ENCODE measurements at regions not wholly inside any gene's neighbourhood (a gene's known extent, or its start where the extent isn't known, plus 50 kb on each side); places are given as distances from the start of the nearest gene placed in this dataset.

GRCh38 chr4:14583752-14584151 lies 418.5 kb upstream of the CPEB2 start:
- Mint-ChIP-seq H3K9me3 (peaks cover 1 to 15% (median 4%) of the 10 kb centered on the region in 6 donors), H3K36me3 (no peaks in the 10 kb centered on the region), H3K4me3 (no peak overlapping the region), H3K27ac (no peak overlapping the region), H3K27me3 (ENCODE audit: low read depth in 3 of 3) (peaks cover 2% of the 10 kb centered on the region in 3 donors), H3K4me1 (no peaks in the 10 kb centered on the region)
- no peak for DNase-seq

- Mint-ChIP-seq H3K9me3 (peaks cover 0 to 22% (median 7%) of the 10 kb centered on the region in 6 donors), H3K27ac (no peak overlapping the region), H3K36me3 (no peaks in the 10 kb centered on the region), H3K27me3 (ENCODE audit: low read depth in 3 of 3) (peaks cover 0 to 2% (median 0%) of the 10 kb centered on the region in 3 donors), H3K4me3 (no peak overlapping the region), H3K4me1 (no peaks in the 10 kb centered on the region)
- no peak for DNase-seq
These were observed 409.3 kb upstream of the CPEB2 start for GRCh38 chr4:14592950-14593349.

GRCh38 chr4:14596028-14596427 lies 406.3 kb upstream of the CPEB2 start:
- H3K27me3 Mint-ChIP-seq (ENCODE audit: low read depth in 3 of 3): peaks cover 0 to 2% (median 1%) of the 10 kb centered on the region in 3 donors
- no peak overlapping the region for H3K4me3 Mint-ChIP-seq
- H3K9me3 Mint-ChIP-seq: peaks cover 0 to 28% (median 6%) of the 10 kb centered on the region in 6 donors
- H3K27ac Mint-ChIP-seq: no peak overlapping the region
- H3K4me1 Mint-ChIP-seq: no peaks in the 10 kb centered on the region
- no peak for DNase-seq
- H3K36me3 Mint-ChIP-seq: no peaks in the 10 kb centered on the region

- H3K4me1 Mint-ChIP-seq: no peaks in the 10 kb centered on the region
- H3K9me3 Mint-ChIP-seq: peaks cover 0 to 28% (median 6%) of the 10 kb centered on the region in 6 donors
- H3K27me3 Mint-ChIP-seq (ENCODE audit: low read depth in 3 of 3): peaks cover 0 to 2% (median 2%) of the 10 kb centered on the region in 3 donors
- no peak overlapping the region for H3K4me3 Mint-ChIP-seq
- H3K27ac Mint-ChIP-seq: no peak overlapping the region
- no peak for DNase-seq
- no peaks in the 10 kb centered on the region for H3K36me3 Mint-ChIP-seq
These were observed 405.8 kb upstream of the CPEB2 start for GRCh38 chr4:14596437-14596836.

GRCh38 chr4:14596904-14597303 lies 405.4 kb upstream of the CPEB2 start:
- no peak for DNase-seq
- Mint-ChIP-seq H3K4me3 (no peak overlapping the region), H3K27ac (no peak overlapping the region), H3K9me3 (peaks cover 0 to 28% (median 6%) of the 10 kb centered on the region in 6 donors), H3K36me3 (no peaks in the 10 kb centered on the region), H3K4me1 (no peaks in the 10 kb centered on the region), H3K27me3 (ENCODE audit: low read depth in 3 of 3) (peaks cover 0 to 2% (median 2%) of the 10 kb centered on the region in 3 donors)

- Mint-ChIP-seq H3K27me3 (ENCODE audit: low read depth in 3 of 3) (peaks cover 2% of the 10 kb centered on the region in 3 donors), H3K36me3 (peaks cover 3 to 7% (median 5%) of the 10 kb centered on the region in 3 donors), H3K9me3 (peaks cover 0 to 22% (median 1%) of the 10 kb centered on the region in 6 donors), H3K4me1 (no peaks in the 10 kb centered on the region), H3K4me3 (no peak overlapping the region), H3K27ac (no peak overlapping the region)
- no peak for DNase-seq
These were observed 400.1 kb upstream of the CPEB2 start for GRCh38 chr4:14602206-14602605.

- DNase-seq: no peak
- Mint-ChIP-seq H3K9me3 (peaks cover 0 to 26% (median 2%) of the 10 kb centered on the region in 6 donors), H3K4me3 (no peak overlapping the region), H3K4me1 (no peaks in the 10 kb centered on the region), H3K27ac (no peak overlapping the region), H3K27me3 (ENCODE audit: low read depth in 3 of 3) (peaks cover 0 to 2% (median 0%) of the 10 kb centered on the region in 3 donors), H3K36me3 (peaks cover 3 to 7% (median 5%) of the 10 kb centered on the region in 3 donors)
These were observed 395.3 kb upstream of the CPEB2 start for GRCh38 chr4:14607001-14607400.

GRCh38 chr4:14607578-14607977 lies 394.7 kb upstream of the CPEB2 start:
- peaks cover 0 to 2% (median 0%) of the 10 kb centered on the region in 3 donors for H3K27me3 Mint-ChIP-seq (ENCODE audit: low read depth in 3 of 3)
- peaks cover 0 to 20% (median 2%) of the 10 kb centered on the region in 6 donors for H3K9me3 Mint-ChIP-seq
- peaks cover 3 to 7% (median 5%) of the 10 kb centered on the region in 3 donors for H3K36me3 Mint-ChIP-seq
- DNase-seq: no peak
- no peak overlapping the region for H3K27ac Mint-ChIP-seq
- no peak overlapping the region for H3K4me3 Mint-ChIP-seq
- no peaks in the 10 kb centered on the region for H3K4me1 Mint-ChIP-seq

- Mint-ChIP-seq H3K9me3 (peaks cover 0 to 25% (median 3%) of the 10 kb centered on the region in 6 donors), H3K36me3 (peaks cover 3 to 7% (median 5%) of the 10 kb centered on the region in 3 donors), H3K4me1 (no peaks in the 10 kb centered on the region), H3K4me3 (no peak overlapping the region), H3K27me3 (ENCODE audit: low read depth in 3 of 3) (peaks cover 0 to 2% (median 0%) of the 10 kb centered on the region in 3 donors), H3K27ac (no peak overlapping the region)
- DNase-seq: no peak
These were observed 393.7 kb upstream of the CPEB2 start for GRCh38 chr4:14608630-14609029.

- H3K36me3 Mint-ChIP-seq: no peaks in the 10 kb centered on the region
- no peak overlapping the region for H3K4me3 Mint-ChIP-seq
- peaks cover 0 to 14% (median 4%) of the 10 kb centered on the region in 6 donors for H3K9me3 Mint-ChIP-seq
- H3K27me3 Mint-ChIP-seq (ENCODE audit: low read depth in 3 of 3): peaks cover 0 to 4% (median 2%) of the 10 kb centered on the region in 3 donors
- no peak overlapping the region for H3K27ac Mint-ChIP-seq
- no peak for DNase-seq
- H3K4me1 Mint-ChIP-seq: no peaks in the 10 kb centered on the region
These were observed 387.4 kb upstream of the CPEB2 start for GRCh38 chr4:14614840-14615239.

GRCh38 chr4:14615671-14616070 lies 386.6 kb upstream of the CPEB2 start:
- peaks cover 0 to 12% (median 3%) of the 10 kb centered on the region in 6 donors for H3K9me3 Mint-ChIP-seq
- H3K4me3 Mint-ChIP-seq: no peak overlapping the region
- no peaks in the 10 kb centered on the region for H3K4me1 Mint-ChIP-seq
- no peaks in the 10 kb centered on the region for H3K36me3 Mint-ChIP-seq
- no peak for DNase-seq
- peaks cover under 1 to 4% (median 2%) of the 10 kb centered on the region in 3 donors for H3K27me3 Mint-ChIP-seq (ENCODE audit: low read depth in 3 of 3)
- no peak overlapping the region for H3K27ac Mint-ChIP-seq

- peaks cover 0 to 8% (median 3%) of the 10 kb centered on the region in 6 donors for H3K9me3 Mint-ChIP-seq
- peaks cover 2% of the 10 kb centered on the region in 3 donors for H3K27me3 Mint-ChIP-seq (ENCODE audit: low read depth in 3 of 3)
- no peak overlapping the region for H3K4me3 Mint-ChIP-seq
- no peak overlapping the region for H3K27ac Mint-ChIP-seq
- peaks cover 0 to 3% (median 3%) of the 10 kb centered on the region in 3 donors for H3K36me3 Mint-ChIP-seq
- DNase-seq: no peak
- H3K4me1 Mint-ChIP-seq: no peaks in the 10 kb centered on the region
These were observed 381.6 kb upstream of the CPEB2 start for GRCh38 chr4:14620567-14621141.

GRCh38 chr4:14621731-14622463 lies 380.4 kb upstream of the CPEB2 start:
- no peak overlapping the region for H3K4me3 Mint-ChIP-seq
- H3K9me3 Mint-ChIP-seq: peaks cover 0 to 8% (median 3%) of the 10 kb centered on the region in 6 donors
- peaks cover 0 to 2% (median 0%) of the 10 kb centered on the region in 3 donors for H3K27me3 Mint-ChIP-seq (ENCODE audit: low read depth in 3 of 3)
- no peak for DNase-seq
- no peak overlapping the region for H3K27ac Mint-ChIP-seq
- H3K36me3 Mint-ChIP-seq: peaks cover under 1 to 3% (median 3%) of the 10 kb centered on the region in 3 donors
- no peaks in the 10 kb centered on the region for H3K4me1 Mint-ChIP-seq

GRCh38 chr4:14627038-14627437 lies 375.2 kb upstream of the CPEB2 start:
- Mint-ChIP-seq H3K36me3 (peaks cover 3% of the 10 kb centered on the region in 3 donors), H3K9me3 (peaks cover 0 to 8% (median 4%) of the 10 kb centered on the region in 6 donors), H3K27ac (no peak overlapping the region), H3K4me3 (no peak overlapping the region), H3K27me3 (ENCODE audit: low read depth in 3 of 3) (no peaks in the 10 kb centered on the region), H3K4me1 (no peaks in the 10 kb centered on the region)
- DNase-seq: no peak

Data from immature natural killer cell (primary cell).